ENCODE measurements at regions not wholly inside any gene's neighbourhood (a gene's known extent, or its start where the extent isn't known, plus 50 kb on each side); places are given as distances from the start of the nearest gene placed in this dataset.

DNA sequence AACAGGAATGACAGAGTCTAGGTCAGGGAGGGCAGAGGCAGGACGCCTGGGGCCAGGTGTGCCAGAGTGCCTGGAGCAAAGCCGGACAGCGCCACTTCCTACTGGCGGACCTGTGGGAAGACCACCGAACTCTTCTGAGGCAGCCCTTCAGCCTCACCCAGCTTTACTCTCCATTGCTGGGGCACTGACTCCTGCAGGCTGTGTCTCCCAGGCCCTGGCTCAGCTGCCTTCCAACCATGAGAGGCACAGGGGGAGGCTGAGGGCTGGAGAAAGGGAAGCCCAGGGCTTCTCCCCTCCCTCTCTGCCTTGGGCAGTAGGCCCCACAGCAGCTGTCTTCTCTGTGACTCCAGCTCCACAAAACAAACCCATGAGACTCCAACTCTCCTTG lies 139.6 kb upstream of the UNC5B start:
- no peak for DNase-seq

DNA sequence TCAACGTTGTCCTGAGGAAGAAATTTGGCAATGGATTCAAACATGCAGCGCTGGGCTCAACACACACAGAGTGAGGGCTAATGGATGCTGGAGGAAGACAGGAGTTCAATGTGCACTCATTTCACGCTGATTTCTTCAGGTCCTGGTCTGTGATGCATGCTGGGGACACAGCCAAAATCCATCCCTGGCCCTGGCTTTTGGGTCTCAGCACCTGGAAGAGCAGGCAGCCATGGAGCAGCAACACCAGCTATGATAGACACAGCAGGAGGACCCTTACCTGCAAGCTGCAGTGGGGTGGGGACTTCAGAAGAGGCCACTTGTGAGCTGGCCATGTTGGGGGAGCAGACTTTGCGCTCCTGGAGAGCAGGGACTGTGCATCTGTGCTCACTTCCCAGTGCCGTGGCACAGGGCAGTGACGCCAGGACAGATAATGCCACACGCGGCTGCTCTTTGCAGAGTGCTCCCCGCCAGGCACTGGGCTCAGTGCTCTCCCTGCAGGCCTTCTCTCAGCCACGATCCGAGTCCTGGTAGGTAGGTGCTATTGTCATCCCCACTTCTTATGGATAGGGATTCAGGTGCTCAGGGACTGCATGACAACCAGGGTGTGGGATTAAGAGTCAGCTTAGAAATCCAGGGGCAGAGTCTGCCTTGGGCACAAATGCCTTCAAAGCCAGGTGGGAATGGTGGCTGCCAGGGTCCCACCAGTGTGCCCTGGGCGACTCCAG lies 138.8 kb upstream of the UNC5B start:
- DNase-seq = no peak

DNA sequence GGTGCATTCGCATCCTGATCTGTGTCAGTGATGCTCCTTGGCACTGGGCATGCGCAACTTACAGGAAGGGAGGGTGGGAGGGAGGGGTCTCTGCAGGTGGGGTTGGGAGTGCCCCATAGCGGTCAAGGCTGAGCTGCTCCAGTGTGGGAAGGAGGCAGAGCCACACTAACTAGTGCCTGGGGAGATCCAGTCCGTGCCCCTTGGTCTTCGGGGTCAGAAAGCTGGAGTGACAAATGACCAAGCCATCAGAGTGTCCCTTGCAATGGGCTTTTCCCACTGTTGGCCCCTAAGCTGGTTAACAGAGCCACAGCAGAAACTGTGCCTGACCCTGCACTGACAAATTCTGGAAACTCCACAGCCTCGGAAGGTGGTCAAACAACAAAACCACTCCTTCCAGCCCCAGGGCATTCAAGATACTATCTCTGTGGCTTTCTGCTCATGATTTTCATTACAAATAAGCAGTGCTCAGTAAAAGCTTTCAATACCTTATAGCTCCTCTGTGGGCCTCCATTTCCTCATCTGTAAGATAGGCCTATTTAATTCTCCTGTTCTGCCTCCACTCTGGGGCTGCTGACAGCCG lies 138.1 kb upstream of the UNC5B start:
- DNase-seq = no peak

DNA sequence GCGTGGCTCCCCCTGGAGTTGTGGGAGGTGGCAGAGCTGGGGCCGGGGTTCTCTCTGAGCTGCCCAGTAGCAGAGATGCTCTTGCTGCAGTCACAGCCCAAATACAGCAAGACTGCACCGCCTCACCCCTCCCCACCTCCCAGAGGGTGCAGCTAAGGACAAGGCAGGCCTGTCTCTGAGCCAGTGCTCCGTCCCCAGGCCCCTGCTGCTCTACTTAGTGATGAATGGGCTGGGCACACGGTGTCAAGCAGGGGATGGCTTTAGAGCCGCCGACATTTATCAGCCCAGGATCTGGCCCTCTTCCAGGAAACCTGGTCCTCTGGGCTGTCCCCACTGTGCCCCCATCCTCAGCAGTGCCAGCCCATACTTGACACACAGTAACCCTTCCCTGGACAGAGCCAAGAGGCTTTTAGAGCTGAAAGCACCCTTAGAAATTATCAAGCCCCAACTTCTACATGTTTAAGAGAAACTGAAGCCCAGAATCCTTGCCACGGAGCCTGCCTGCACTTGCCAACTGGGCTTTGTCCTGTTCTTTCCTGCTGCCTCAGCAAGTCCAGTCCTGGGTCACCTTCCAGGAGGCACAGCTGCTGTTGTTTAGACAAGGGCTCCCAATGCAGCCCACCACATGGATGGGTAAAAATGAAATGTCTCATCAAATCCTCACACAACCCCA lies 137.1 kb upstream of the UNC5B start:
- DNase-seq = no peak

DNA sequence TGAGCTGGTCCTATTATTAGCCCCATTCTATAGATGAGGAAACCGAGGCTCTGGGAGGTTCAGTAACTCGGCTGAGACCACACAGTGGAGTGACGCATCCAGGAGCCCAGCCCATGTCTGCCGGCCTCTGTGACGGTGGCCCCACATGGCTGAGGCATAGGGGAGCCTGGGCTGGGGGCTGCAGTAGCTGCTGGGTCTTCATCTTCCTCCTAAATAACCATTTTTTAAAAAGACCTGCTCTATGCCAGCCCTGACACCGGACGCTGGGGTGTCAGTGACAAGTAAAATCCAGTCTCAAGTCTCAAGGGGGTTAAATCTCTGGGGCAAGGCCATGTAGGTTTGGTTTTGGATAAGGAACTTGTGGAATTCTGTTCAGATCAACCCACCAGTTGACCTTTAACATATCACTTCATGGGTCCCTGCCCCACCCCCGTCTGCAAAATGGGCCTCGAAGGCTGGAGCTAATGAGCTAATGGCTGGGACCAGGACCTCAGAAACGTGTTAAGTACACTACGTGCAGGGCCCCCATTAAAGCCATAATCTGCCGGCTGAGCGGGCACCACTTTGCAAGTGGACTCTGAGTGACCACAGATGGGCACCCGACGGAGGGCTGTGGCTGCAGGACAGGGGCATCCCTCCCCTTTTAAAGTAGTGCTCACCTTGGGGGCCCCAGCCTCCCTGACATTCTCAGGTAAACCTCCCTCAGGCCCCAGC lies 136.5 kb upstream of the UNC5B start:
- DNase-seq = no peak

DNA sequence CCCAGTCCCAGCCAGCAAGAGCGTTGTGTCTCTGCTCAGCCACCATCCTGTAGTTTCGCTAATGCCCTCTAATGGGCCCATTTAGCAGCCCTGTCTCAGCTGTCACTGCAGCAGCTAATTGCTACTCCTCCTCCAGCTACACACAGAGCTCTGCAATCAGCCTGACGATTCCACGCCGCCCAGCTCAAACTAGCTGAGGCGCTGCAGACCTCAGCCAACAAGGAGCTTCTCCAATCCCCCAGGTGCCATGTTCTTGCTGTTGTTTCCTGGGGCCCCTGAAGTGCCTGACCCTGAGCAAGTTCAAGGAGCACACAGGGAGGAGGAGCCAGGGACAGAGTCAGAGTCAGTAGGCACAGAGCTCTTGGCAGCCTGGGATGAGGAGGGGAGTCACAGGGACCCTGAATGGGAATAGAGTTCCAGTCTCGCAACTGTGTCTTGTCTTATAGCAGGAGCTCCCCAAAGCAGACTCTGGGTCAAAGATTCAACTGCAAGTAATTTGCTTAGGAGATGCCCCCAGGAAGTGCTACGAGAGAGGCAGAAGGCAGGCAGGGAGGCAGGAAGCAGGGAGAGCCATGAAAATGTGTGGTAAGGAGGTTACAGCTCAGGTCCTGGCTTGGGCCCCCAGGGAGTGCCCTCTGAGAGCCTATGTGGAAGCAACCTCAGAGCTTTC lies 135.8 kb upstream of the UNC5B start:
- no peak for DNase-seq

DNA sequence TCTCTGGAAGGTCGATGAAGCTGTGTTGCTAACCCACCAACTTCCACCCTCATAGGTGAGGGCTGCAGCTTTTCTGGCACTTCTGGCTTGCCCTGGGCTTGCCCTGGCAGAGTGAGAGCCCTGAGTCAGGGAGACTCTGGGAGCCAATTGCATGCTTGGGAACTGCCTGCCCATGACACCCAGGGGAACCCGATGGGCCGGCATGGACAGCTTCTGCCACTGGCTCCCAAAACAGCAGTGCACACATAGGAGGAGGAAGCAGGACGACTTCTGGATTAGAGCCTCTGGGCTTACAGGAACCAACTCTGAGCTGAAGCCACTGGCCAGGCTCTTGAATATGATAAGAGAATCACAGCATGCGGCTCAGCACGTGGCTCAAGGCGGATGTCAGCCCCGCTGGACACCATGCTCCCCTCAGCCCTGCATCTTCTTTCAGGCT lies 135.2 kb upstream of the UNC5B start:
- DNase-seq = no peak

DNA sequence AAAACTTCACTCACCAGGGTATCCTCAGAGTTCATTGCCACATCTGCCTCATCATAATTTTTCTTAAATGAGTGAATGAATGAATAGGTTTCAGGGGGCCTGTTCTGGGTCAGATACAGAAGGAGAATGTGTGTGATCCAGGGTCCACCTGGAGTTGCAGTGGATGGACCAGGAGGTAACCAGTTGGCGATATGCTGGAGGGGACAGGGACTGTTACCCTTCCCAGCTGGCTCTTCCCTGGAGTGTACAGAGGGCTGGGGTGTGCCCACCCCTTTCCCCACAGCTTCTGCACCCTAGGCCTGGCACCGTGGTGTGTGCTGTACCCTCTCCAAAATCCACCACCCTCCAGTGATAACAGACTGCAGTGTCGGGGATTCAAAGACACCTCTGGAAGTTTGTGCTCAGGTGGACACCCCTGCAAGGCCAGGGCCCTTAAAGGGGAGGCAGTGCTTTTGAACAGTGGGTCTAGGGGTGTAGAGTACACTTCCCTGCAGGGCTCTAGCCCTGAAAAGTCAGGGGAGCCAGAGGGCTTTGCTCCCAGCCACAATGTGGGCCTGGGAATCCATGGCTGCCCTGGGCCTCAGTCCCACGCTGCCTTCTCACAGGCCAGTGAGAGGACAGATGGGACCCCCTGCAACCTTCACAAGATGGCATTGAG lies 134.4 kb upstream of the UNC5B start:
- no peak for DNase-seq

DNA sequence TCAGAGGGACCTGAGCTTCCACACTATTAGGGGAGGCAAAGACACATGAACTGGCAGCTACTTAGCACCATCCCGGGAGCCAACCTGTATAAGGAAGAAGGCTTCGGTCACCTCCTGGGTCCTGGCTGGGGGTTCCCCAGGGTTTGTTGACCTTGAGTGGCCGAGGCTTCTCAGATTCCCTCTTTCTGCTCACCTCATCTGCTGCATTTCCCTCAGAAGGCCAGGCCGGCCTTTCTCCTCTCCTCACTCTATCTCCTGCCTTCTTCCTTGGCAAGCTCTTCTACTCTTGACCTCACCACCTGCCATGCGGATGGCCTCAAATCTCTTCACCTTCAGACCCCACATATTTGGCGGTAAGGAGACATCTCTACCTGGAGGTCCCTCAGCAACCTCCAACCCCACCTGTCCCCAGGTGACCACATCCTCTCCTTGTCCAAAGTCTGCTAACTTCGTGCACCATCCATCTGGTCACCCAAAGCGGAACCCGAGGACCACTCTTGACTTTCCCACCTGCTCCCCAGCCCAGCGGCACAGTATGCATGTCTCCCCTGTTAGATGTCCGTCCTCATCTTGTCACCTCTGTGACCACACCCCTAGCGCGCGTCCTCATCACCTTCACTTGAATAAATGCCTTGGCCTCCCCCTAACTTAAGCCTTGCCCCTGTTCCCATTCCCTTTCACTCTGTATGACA lies 133.8 kb upstream of the UNC5B start:
- no peak for DNase-seq

DNA sequence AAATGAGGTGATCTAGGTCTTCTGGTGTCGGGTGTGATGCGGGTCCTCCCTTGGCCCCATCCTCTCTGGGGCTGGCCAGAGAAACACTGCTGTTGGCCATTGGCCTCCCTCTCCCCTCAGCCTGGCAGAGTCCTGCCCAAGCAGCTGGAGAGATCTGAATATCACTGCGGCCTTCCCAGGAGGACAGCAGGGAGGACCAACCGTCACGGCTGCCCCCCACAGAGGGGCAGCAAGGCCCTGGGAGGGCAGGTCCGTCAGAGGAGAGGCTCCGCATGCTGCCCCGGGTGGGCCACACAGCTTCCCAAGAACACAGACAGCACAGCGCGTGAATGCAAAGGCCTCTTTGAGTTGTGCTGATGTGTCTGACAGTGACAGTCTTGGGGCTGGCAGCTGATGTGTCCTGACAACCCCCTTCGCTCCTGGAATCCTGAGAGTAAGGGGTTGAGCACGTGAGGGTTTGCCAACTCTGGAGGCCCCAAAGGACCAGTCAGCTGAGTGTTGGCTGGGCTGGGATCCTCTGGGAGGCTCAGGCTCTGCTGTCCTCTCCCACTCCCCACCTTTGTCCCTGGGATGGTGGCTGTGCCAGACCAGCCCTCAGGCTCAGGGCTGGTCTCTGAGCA lies 132.5 kb upstream of the UNC5B start:
- DNase-seq = no peak

DNA sequence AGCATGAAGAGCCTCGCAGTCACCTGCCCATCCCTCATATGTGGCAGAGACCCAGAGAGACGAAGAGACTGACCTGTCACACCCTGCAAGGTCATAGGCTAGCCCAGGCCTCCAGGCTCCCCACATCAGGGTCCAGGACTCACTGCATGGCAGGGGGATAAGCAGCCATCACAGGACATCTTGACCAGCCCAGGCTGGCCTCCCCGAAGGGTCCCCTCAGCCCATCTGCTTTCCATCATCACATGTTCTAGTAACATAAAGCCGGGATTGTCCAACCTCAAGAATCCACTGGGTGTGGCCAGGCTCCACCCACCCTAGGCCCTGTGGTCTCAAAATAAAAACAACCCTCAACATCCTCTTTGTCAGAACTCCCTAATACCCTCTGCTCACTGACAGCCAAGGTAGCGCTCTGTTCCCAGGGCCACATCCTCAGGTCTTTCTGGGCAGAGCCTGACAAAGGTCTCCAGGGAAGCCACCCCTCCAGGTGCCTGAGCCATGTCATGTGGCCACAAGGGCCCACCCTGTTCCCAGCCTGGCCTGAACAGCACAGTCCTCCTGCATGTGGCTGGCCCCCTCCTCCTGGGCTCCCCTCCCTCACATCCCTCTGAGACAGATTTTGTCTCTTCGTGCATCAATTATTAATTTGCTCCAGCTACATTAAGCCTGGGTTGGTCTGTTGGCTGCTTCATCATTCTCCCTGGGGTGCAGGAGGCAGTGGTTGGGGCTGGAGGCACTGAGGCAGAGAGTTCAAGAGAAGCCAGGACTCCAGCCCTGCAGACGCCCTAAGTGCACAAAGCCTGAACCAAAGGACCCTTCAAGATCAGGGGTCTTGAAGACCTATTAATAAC lies 131.8 kb upstream of the UNC5B start:
- no peak for DNase-seq

DNA sequence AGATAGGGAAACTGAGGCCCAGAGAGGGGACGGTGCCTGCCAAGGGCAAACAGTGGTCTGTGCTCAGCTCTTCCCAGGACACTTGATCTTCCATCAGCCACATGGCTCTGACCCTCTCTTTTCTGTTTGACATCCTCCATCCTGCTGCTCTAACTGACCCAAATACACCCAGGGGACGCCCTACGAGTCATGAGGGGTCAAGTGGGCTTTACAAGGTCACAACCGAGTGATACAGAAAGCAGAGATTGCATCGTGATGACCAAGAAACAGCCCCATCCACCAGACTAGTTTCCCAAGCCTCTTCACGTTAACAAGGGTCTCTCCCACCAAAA lies 131.2 kb upstream of the UNC5B start:
- DNase-seq = no peak

DNA sequence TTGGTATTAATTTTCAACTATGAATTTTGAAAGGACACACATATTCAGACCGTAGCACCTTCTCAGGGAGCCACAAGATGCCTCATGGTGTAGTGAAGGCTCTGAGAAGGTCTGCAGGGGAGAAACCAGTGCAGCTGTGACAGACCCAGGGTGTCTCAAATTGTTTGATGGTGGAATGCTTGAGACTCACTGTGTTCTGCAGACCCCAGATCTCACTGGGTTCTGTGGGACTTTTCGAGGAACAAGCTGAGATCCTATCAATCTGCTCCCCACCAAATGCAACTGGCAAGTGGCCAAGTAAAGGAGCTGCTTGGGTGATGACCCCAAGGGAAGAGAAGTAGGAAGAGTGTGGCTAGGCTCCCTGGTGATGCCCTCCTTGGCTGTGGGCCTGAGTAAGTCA lies 130.5 kb upstream of the UNC5B start:
- DNase-seq = no peak

DNA sequence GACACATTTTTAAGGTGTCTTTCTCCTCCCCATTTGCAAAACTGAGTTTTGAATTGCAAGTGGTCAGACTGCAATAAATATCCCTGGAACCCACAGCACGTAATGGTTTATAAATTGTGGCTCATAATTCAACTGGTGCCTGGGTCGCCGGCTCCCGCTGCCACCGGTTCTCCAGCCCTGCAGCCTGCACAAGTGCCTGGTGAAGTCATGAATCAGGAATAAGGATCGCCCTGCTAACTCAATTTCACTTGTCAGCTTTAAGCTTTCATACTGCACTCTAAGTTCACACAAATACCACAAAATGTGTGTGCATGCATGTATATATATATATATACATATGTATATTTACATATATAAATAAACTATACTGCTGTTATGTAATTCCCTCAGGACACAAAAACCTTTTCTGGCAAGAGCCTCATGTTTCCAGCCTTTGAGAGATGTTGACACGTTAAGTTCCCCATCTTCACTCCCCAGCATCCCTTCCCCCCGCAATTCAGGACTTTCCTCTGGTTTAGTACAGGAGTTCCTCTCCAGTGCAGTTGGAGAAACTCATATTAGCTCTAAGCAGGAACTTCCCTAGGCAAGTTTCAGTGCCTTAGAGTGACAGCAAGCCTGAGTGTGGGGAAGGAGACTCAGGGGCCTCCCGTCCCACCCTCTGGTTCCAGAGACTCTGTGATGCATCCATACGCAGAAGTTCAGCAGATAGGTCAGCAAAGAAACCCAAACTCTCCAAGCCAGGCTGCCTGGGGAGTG lies 129.2 kb upstream of the UNC5B start:
- no peak for DNase-seq

DNA sequence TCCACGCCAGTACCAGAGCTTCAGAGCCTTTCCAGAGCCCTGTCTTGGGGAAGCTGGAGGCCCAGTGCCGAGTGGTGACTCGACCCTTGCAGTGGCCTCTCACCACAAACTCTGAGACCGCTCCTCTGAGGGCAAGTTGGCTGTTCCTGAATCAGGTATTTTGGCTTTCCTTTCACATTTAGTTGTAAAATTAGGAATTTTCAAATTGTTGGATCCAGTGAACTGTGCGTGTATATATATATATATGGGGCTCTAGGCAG lies 128.7 kb upstream of the UNC5B start:
- no peak for DNase-seq

DNA sequence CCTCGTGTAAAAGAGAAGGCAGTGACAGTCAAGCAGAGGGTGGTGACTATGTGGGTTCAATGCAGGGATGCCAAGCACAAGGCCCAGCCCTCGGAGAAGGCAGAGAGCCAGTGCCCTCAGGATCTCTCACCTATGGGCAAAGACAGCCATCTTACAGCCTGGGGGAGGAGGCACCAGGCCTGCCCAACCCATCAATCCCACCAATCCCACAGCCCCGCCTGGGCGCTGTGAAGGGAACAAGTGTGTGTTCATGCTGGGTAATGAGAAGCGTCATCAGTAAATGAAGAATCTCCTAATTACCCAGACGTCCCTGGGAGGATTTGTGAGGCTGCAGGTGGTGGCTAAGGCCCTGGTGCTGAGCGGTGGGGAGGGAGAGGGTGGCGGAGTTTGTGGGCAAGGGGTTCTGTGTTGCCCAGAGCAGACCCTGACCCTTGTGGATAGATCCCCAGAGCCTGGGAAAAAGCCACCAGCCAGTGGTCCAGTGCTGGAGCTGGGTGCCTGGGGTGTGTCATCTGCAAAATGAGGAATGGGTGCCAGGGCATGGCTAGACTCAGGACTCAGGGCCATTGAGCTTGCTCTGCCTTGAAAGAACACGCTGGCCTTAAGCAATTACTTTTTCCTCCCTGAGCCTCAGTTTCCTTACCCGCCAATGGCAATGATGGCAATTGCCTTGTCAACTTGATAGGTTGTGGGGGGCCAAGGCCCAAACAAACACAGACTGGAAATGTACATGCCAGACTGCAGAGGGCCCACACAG lies 128.1 kb upstream of the UNC5B start:
- no peak for DNase-seq

DNA sequence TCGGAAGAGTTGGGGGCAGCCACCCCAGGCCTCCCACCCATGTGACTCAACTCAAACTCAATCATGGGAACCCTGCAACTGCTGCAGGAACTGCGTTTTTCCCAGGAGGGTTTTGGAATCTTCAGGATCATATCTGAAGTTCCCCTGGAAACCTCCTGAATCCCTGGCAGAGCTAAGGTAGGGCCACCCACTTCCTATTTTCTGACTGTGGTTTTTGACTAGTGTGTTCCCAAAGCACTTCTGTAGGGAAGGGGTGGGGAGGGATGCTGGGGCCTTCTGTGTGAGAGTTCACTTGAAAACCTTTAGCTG lies 127.6 kb upstream of the UNC5B start:
- no peak for DNase-seq

DNA sequence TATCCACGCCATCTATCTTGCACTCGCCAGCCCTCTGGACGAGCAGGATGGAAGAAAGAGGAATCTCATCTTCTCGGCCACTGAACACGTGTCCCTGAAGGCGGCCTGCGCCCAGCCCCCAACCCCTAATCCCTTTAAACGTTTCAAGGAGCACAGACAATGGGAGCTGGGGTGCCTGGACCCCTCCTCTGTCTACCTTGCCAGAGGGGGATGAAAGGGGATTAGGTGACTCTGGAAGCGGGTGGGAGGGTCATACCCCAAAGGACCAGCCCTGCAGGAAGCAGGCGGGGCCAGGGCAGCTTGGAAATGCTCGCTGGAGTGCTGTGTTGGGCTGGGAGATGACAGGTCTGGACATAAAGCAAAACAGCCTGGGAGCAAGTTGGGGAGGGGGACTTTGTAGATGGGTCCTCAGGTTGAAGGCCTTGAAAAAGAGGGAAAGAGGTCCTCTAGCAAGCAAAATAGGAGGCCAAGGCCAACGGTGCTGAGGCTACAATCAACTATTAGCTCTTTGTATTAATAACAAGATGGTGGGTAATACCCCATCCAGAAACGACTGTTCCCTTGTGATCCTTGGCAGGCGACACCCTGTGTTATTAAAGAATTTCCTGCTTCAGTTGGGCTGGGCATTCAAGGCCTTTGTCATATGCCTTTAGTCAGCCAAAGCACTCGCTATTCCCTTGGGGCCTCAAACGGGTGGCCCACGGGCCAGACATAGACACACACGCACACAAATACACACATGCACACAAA lies 126.5 kb upstream of the UNC5B start:
- no peak for DNase-seq

All from NCI-H187 (cell line).